Tibial nerve (tissue), 4 donors: ENCODE measurements at regions not wholly inside any gene's neighbourhood (a gene's known extent, or its start where the extent isn't known, plus 50 kb on each side); places are given as distances from the start of the nearest gene placed in this dataset.

ENCODE experiments used
- DNase-seq, 2 donors: peaks; one replicate each; pipeline ENCODE4 v3.0.0-alpha.2; 2019; ENCODE audit warnings: low spot score in 2 of 2
- H3K27ac ChIP-seq, 4 donors: fragments of 200-600 bp; sonication (generic) in 3 of 4; one replicate each; pipeline ENCODE4 v1.5.1; 2017 to 2019; ENCODE audit warnings: mild to moderate bottlenecking in 1 of 4
- H3K27me3 ChIP-seq, 2 donors: fragments of 200-600 bp; sonication (generic) in 1 of 2; one replicate each; pipeline versions ENCODE4 v1.5.1 to v1.6.0; 2017 to 2019
- H3K36me3 ChIP-seq, 3 donors: fragments of 200-600 bp; sonication (generic); one replicate each; pipeline ENCODE4 v1.5.1; 2018 to 2019
- H3K4me1 ChIP-seq, 4 donors: fragments of 200-600 bp; sonication (generic) in 3 of 4; one replicate each; pipeline ENCODE4 v1.5.1; 2017 to 2019
- H3K4me3 ChIP-seq, 4 donors: fragments of 200-600 bp; sonication (generic) in 3 of 4; one replicate each; pipeline ENCODE4 v1.5.1; 2017 to 2019; ENCODE audit warnings: mild to moderate bottlenecking in 1 of 4, moderate library complexity in 1 of 4
- H3K9me3 ChIP-seq, 4 donors: fragments of 200-600 bp; sonication (generic) in 3 of 4; one replicate each; pipeline ENCODE4 v1.5.1; 2017 to 2019
- CTCF ChIP-seq, 5 experiments: fragments of 200-600 bp in 3 of 5; fragments of 450-650 bp in 2 of 5; sonication (generic) in 3 of 5; IDR thresholded peaks; one replicate each; pipeline ENCODE4 v1.5.1; 2016 to 2019; ENCODE audit warnings: antibody characterized with exemption in 5 of 5, mild to moderate bottlenecking in 3 of 5, moderate library complexity in 2 of 5
- EP300 ChIP-seq, 2 donors: sonication (generic); formaldehyde crosslinking; IDR thresholded peaks; one replicate each; pipeline ENCODE4 v1.6.1; 2017; ENCODE audit warnings: antibody characterized with exemption in 2 of 2, mild to moderate bottlenecking in 1 of 2
- POLR2A ChIP-seq, 2 donors: fragments of 450-650 bp; IDR thresholded peaks; one replicate each; pipeline ENCODE4 v1.6.1; 2017; ENCODE audit warnings: antibody characterized with exemption in 2 of 2, mild to moderate bottlenecking in 2 of 2, moderate library complexity in 2 of 2
- WGBS, 2 donors: methylation state at CpG; one replicate each; pipeline ENCODE4 v1.1.5; 2018; 5-methylcytosine and 5-hydroxymethylcytosine counted together

GRCh38 chr6:51528556-51528955 is 558.9 kb downstream of the PKHD1 start:
- Histone ChIP-seq H3K27me3 (no peaks in the 10 kb centered on the region), H3K36me3 (no peaks in the 10 kb centered on the region), H3K4me3 (no peak overlapping the region), H3K4me1 (no peaks in the 10 kb centered on the region), H3K9me3 (no peaks in the 10 kb centered on the region), H3K27ac (no peak overlapping the region)
- TF ChIP-seq POLR2A (IDR thresholded peaks at IDR 0.05) = no peak
- DNase-seq = no peak
- whole genome bisulfite sequencing, 2 donors = 75 to 100% methylated on average over 1 of the region's 1 CpG

- Histone ChIP-seq H3K4me1 (no peaks in the 10 kb centered on the region), H3K9me3 (no peaks in the 10 kb centered on the region), H3K36me3 (no peaks in the 10 kb centered on the region), H3K27me3 (no peaks in the 10 kb centered on the region), H3K27ac (no peak overlapping the region), H3K4me3 (no peak overlapping the region)
- no peak for TF ChIP-seq CTCF (IDR thresholded peaks at IDR 0.05)
- no peak for DNase-seq
- 74 to 96% methylated on average over 1 of the region's 1 CpG for WGBS, 2 donors
These were observed 558.2 kb downstream of the PKHD1 start for GRCh38 chr6:51529240-51529639.

- DNase-seq = no peak
- TF ChIP-seq EP300 (IDR thresholded peaks at IDR 0.05) (no peak), POLR2A (IDR thresholded peaks at IDR 0.05) (no peak), CTCF (IDR thresholded peaks at IDR 0.05) (no peak)
- Histone ChIP-seq H3K27ac (no peak overlapping the region), H3K4me1 (no peaks in the 10 kb centered on the region), H3K36me3 (no peaks in the 10 kb centered on the region), H3K27me3 (no peaks in the 10 kb centered on the region), H3K9me3 (no peaks in the 10 kb centered on the region), H3K4me3 (no peak overlapping the region)
- WGBS, 2 donors = 41 to 53% methylated on average over 2 of the region's 2 CpGs
These were observed 555.8 kb downstream of the PKHD1 start for GRCh38 chr6:51531623-51532022.

- Histone ChIP-seq H3K9me3 (no peaks in the 10 kb centered on the region), H3K27me3 (no peaks in the 10 kb centered on the region), H3K4me3 (no peak overlapping the region), H3K4me1 (no peaks in the 10 kb centered on the region), H3K36me3 (no peaks in the 10 kb centered on the region), H3K27ac (no peak overlapping the region)
- no peak for DNase-seq
- TF ChIP-seq CTCF (IDR thresholded peaks at IDR 0.05) = no peak
- no peak for TF ChIP-seq POLR2A (IDR thresholded peaks at IDR 0.05)
- TF ChIP-seq EP300 (IDR thresholded peaks at IDR 0.05) = no peak
- 85 to 90% methylated on average over 3 of the region's 3 CpGs for WGBS, 2 donors
These were observed 553.5 kb downstream of the PKHD1 start for GRCh38 chr6:51533962-51534361.

GRCh38 chr6:51535327-51535726 is 552.1 kb downstream of the PKHD1 start:
- 31 to 54% methylated on average over 1 of the region's 1 CpG for WGBS, 2 donors
- TF ChIP-seq CTCF (IDR thresholded peaks at IDR 0.05) = no peak
- no peak for TF ChIP-seq POLR2A (IDR thresholded peaks at IDR 0.05)
- no peak for TF ChIP-seq EP300 (IDR thresholded peaks at IDR 0.05)
- no peak overlapping the region for H3K4me3 ChIP-seq

GRCh38 chr6:51536728-51537127 is 550.7 kb downstream of the PKHD1 start:
- Histone ChIP-seq H3K4me3 (no peak overlapping the region), H3K4me1 (no peaks in the 10 kb centered on the region), H3K27ac (no peak overlapping the region), H3K36me3 (no peaks in the 10 kb centered on the region), H3K27me3 (no peaks in the 10 kb centered on the region), H3K9me3 (no peaks in the 10 kb centered on the region)
- TF ChIP-seq POLR2A (IDR thresholded peaks at IDR 0.05) = no peak
- 73 to 81% methylated on average over 2 of the region's 2 CpGs for WGBS, 2 donors
- DNase-seq = no peak

More at GRCh38 chr6:51535327-51535726, 552.1 kb downstream of the PKHD1 start:
- Histone ChIP-seq H3K4me1 (no peaks in the 10 kb centered on the region), H3K36me3 (no peaks in the 10 kb centered on the region), H3K27ac (no peak overlapping the region), H3K9me3 (no peaks in the 10 kb centered on the region), H3K27me3 (no peaks in the 10 kb centered on the region)
- DNase-seq = no peak
